HG02588 (cell line): ENCODE measurements at regions not wholly inside any gene's neighbourhood (a gene's known extent, or its start where the extent isn't known, plus 50 kb on each side); places are given as distances from the start of the nearest gene placed in this dataset.

Experiments
- ATAC-seq: cut with Tn5 transposase; IDR thresholded peaks from one replicate; pipeline ENCODE4 v1.9.1; 2021; ENCODE audit warnings: mild to moderate bottlenecking, moderate library complexity; ENCODE audit not compliant: unreplicated experiment

DNA sequence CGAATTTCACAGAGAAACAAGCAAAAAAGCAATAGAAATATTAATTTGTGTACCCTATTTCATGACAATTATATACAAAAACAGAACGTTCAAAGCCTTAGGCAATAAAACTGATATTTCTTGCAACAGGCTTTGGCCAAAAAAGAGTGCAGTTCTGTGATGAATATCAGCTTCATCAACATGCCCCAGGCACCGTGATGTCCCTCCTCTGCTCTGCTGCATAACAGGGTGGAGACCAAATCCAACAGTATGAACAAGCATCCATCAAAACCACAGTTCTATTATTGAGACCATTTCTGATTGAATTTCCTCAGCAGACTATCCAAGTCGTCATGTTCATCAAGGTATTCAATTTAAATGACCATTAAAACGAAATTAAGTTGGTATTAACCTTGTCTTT lies 722.6 kb upstream of the NRSN1 start:
- ATAC-seq: no peak

DNA sequence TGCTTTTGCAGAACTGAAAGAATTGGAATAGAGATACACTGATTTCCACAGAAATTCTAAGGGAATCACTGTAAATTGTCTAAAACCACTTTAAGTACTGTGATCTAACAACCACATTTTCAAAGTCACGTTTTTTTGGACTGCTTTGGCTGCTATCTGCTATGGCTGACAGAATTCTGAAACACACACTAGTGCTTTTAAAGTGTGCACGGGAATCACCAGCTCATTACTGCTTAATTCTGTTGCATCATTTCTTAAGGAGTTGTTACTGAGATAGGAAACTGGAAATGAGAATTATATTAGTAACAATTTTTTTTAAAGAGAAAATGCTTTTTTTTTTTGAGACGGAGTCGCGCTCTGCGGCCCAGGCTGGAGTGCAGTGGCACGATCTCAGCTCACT lies 716.5 kb upstream of the NRSN1 start:
- ATAC-seq: no peak

DNA sequence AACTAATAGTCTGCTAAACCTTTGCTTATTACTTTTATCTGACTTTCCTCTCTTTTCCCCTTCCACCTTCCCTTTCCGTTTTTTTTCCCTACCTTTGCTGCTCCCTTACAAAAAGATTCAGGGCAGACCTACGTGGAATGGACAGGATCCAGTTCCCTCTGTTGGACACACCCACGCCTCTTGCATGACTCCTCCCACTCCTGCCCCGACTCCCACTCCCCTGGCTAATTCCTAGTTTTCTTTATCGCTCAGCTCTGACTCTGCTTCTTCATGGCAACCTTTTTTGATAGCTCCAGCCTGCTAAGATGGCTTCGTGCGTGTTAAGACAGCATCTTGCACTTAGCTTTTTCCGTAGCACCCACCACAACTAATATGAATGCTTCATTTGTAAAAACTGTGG lies 715.6 kb upstream of the NRSN1 start:
- no peak for ATAC-seq

DNA sequence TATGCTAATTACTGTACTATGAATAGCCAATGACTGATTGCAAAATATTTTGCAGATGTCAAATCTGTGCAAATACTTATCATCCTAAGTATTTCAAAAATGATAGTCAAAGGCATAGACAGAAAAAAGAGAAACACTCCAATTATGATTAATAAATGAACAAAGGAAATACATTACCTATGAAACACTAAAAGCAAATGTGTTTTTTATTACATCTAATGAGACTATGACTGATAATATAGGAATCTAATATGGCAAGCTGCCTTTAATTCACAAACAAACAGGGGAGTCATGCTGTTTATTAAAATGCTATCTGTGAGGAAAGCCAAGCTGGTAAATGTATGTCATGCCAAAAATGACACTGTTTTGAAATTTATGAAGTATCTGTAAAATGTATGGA lies 713.2 kb upstream of the NRSN1 start:
- ATAC-seq: no peak

DNA sequence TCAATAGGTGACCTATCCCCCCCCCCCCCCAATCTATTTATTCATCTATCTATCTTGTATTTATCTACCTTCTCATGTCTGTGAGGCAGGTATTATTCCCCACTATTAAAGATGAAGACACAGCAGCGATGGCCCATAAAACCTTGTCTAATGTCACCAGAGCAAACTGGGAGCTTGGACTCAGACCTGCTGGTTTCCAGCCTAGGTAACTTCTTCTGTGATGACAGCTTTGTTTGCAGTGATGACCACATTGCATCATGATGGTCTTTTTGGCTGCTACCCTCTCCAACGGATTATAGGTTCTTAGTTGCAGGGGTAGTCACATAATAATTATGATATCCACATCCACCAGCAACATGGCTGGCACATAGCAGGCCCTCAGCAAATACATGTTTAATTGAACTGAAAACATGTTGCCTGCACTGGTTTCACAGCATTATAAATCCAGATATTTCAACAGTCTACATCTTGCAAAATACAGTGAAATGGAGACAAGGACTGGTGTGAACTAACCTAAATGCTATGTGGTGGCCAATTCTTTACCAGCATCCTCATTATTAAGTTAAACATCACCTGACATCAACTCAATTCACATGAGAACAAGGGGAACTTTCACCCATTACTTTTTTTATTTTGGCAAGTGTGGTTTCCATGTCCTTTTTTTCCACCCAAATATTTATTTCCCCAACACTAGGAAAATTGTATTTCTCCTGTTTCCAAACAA lies 712.5 kb upstream of the NRSN1 start:
- no peak for ATAC-seq

DNA sequence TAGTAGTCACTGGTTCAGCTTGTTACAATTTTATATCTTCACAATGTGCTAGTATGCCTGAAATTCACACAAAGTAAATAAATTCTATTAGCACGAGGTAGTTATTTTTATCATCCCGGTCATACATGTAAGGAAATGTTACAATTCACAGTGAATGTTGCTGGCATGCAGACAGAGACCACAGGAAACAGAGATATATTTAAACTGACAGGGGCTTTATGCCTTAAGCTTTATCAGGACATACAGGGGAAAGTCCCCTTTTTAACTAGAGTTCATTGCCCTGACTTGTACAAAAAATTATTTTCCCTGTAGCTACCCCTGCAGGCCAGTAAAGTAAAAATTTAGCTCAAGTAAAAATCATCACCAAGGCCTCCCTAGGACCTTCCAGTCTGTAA lies 712.0 kb upstream of the NRSN1 start:
- no peak for ATAC-seq

DNA sequence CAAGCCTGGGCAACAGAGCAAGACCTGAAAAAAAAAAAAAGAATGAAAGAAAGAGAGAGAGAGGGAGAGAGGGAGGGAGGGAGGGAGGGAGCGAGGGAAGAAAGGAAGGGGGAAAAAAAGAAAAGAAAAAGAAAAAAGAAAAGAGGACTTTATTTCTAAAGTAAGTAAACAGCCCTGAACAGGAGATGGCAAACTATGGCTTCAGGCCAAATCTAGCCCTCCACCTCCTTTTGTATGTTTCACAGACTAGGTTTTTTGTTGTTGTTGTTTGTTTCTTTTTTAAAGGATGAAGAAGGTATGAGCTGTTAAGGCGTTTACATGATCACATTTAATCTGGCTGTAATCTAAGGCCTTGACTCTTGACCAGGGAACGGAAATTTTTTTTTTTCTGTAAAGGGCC lies 711.1 kb upstream of the NRSN1 start:
- no peak for ATAC-seq

DNA sequence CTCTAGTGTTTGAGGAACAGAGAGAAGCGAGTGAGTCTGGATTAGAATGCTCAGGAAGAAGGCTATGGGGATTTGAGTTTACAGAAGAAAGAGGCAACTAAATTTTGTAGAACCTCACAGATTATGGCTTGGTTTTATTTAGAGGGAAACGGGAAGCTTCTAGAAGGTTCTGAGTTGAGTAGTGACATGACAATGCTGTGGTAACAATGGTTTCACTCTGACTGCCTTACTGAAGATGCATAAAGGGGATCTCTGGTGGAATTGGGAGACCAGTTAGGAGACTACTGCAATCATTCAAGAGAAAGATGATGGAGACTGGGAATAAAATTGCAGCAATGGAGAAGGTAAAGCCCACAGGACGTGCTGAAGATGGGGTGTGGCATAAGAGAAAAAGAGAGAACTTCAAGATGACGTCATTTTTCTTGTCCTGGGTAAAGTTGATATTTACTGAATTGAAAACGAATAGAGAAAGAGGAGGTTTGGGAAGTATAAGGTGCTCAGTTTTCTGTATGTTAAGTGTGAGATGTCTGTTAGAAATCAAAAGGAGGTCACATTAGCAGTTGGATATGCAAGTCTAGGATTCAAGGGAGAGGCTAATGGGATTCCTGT lies 710.1 kb upstream of the NRSN1 start:
- ATAC-seq: no peak

DNA sequence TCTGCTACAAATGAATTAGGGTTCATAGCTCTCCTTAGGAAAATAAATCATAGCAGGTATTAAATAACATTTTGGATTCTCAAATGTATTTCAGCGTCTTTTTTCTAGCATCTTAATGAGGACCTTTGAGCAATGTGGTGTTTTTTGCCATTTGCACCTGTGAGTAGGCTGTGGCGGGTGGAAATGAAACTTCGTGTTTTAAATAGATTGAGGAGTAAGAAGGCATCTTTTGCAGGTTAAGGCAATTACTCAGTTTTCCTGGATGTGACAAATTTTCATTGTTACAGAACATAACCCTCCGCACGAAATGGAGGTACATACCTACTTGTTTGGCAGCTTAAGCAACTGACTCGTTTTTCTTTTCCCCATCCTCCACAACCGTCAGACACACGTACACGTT lies 708.9 kb upstream of the NRSN1 start:
- no peak for ATAC-seq

DNA sequence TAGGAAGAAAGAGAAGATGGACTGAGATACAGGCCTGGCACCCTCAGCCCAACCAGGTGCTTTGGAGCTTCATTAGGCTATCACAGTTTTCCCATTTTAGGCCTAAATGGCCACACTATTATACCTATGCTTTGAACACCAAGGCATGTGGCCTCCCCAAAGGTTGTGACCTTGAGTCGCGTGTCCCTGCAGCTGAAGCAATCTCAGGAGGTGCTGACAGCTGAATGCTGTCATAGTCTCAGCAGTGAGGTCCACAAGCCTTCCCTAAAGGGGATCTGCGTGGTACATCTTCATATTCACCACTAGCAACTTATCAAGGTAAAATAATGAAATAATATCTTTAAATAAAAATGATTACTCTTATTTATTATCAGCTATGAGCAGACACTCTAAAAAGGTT lies 707.9 kb upstream of the NRSN1 start:
- no peak for ATAC-seq

DNA sequence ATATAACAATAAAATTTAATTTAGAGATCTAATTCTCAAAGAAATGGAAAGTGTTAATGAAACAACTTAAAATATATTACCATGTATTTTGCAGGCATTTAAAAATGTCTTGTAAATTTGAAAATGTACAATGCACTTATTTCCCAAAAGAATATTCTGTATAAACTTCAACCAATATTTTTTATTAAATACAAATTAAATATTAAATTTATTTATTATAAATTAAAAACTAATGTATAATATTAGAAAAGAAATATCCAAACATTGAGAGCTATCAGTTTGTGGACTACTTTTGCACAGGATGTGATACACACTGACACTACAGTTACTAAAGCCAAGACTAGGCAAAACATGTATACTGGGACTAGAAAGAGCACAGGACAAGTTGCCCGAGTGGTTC lies 707.0 kb upstream of the NRSN1 start:
- no peak for ATAC-seq

DNA sequence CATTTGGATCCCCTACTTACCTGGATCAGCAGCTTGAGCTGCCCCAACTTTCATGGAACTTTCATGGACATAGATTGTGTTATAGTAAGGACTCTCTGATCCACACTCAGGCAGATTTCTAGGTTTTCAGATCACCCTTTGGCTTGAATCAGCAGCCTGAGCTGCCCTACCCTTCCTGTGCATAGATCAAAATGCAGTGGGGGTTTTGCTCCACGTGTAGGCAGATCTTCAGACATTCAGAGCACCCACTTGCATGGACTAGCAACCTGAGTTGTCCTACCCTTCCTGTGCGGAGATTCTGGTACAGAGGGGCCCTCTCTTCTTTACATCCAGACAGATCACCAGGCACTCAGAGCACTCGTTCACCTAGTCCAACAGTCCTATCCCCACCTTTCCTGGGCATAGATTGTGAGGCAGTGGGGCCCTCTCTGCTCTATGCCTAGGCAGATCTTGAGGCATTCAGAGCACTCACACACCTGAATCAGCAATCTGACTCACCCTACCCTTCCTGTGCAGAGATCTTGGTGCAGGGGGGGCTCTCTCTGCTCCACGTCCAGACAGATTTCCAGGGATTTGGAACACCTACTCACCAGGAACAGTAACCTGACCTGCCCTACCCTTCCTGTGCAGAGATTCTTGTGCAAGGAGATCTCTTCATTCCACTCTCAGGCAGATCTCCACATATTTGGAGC lies 705.2 kb upstream of the NRSN1 start:
- no peak for ATAC-seq

DNA sequence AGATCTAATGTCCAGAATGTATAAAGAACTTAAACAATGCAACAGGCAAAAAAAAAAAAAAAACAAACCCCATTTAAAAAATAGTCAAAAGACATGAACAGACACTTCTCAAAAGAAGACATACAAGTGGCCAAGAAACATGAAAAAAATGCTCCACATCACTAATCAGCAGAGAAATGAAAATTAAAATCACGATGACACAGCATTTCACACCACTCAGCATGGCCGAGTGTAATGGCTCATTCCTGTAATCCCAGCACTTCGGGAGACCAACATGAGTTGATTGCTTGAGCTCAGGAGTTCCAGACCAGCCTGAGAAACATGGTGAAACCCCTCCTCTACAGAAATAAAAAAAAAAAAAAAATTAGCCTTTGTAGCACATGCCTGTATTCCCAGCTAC lies 701.4 kb upstream of the NRSN1 start:
- no peak for ATAC-seq

DNA sequence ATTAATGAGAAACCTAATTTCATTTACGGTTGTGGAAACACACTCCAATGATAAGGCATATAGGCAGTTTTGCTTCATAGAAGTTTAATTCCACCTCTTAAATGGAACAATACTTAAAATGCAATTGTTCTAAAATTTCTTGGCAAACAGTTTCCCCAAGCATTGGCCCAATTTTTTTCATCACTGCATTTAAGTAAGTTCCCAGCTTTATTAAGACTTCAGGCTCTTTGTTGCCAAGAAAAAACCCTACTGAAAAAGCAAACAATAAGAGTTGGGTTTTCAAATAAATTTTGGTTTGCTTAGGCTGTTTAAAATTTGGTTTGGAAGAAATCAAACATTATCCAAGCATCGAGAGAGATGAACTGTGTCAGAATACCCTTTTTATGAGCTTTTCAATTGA lies 690.9 kb upstream of the NRSN1 start:
- no peak for ATAC-seq

DNA sequence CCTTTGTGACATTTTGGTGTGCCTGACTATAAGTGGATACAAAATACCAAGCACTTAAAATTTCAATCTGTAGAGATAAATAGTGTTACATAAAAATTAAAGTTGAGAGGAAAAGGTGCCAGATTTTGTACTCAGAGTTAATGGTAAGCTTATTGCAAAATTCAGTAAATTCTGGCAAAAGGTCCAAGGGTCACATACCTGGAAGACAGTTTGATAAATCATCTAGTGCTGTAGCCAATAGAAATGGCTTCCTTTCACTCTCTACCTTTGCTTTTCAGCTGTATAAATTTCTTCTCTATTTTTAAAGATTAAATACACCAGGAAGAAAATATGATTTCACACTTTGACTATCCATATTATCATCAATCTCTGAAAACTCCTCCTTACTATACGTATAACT lies 690.2 kb upstream of the NRSN1 start:
- ATAC-seq: no peak

DNA sequence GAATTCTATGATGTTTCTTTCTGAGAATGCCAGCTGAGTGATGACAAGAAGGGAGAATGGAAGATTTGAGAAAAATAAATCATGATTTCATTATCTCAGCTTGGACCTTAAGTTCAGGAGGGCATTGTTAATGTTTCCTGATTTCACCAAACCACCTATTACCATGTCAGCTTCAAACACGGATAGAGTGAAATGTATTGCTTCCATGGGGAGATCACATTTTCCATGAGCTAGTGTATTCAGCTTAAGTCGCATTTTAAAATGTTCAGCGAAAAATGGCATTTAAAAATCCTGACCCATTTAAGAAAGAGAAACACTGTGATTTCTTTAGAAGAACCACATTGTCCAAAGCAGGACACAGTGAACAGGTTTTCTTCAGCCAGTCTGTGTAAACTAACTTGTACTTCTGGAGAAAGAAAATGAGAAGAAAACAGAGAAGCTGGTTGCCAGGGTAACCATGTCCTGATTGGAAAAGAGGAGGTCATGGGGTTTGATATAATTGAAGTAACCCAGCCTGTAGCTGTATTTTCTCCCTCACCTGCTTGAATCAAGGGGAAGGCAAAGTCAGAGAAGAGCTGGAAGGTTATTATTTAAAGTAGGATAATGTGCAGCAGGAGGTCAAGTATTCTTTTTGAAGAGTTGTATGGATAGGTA lies 684.1 kb upstream of the NRSN1 start:
- no peak for ATAC-seq

DNA sequence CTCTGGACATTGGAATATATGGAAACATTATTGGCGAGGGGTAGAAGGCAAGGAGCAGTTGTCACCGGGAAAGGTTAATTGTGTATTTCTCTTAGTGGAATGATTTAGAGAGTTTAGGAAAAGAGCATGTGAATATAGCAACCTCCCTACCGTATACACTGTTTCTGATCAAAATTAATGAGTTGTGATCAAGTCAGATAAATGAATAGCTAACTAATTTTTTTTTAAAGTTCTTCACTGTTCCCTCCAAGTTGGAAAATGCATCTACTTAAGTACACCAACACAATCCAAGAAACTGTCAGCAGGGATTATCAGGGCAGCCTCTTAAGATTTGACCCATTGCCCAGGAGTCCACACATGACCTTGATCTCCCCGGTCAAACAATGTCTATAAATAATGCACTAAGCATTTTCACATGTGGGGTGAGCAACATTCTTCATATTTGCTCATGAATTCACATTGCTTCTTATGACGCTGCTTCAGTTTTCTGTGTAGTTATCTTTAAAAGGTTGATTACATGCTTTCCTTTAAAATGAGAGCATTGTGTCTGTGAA lies 680.8 kb upstream of the NRSN1 start:
- no peak for ATAC-seq

DNA sequence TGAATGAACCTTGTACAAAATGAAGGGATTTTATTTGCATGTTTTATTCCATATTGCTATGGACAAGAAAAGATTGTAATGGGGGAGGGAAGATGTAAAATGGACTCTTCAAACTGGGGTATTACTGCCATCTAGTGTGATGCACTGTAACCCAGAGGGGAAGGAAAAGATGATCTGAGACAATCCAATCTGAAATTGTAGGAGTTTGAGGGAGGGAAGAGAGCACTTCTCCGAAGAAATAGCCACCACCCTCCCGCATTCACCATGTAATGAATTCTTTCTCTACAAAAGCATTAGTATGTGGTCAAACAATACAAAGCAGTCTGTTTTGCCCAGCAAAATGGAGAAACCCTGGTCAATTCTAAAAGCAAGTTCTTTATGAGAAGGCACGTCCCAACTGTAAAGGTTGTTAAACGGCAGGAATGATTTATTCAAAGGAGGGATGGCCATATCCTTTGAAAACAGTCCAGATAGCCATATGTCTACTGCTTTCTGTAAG lies 679.5 kb upstream of the NRSN1 start:
- ATAC-seq: no peak

DNA sequence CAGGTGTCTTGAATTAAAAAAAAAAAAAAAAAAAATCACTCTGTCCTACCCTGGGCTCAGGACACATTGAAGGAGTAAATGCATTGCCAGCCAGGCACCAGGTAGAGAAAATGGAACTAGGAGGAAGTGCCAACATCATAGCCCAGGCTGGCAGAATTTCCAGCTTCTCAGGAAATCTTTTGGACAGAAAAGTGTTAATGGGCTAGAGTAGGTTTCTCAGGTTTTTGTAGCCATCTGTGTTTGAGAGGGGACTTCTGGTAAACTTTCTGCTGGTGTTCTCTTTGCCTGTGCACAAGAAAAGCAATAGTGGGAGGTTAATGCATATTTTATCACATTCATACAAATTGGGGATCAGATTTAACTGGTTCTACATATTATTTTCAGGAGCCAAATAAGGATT lies 678.3 kb upstream of the NRSN1 start:
- no peak for ATAC-seq

DNA sequence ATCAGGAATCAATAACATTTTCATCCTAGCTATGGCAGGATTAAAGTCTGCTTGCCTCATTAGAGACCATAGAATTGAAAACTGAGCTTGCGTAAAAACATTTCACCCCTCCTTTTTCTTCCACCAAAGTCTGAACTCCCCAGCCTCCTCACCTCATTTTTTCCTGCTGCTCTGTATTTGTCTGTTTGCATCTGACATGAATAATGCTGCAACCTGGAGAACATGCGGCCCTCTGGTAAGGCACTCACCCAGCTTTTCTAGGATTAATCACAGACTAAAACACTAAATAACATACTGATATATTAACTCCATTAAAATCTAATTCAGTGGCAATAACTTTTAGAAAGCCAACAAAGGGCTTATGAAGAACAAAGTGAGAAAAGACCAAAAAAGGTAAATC lies 677.7 kb upstream of the NRSN1 start:
- ATAC-seq: no peak
